ENCODE measurements at regions not wholly inside any gene's neighbourhood (a gene's known extent, or its start where the extent isn't known, plus 50 kb on each side); places are given as distances from the start of the nearest gene placed in this dataset.

DNA sequence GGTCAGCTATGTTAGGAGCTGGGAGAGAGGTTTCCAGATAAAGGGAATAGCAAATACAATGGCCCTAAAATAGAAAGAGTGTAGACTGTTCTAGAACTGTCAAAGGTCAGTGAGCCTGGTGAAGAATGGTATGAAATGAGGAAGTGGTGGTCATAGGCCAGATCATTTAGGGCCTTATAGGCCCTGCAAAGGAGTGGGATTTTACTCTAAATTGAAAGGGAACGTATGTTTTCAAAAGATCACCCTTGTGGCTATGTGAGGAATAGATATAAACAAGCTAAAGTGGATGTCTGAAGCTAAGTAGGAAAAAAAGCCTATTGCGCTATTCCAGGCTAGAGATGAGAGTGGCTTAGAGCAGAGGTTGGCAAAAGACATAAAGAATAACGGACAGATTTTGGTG is 70.7 kb upstream of the TDRD3 start:
- TF ChIP-seq CTCF (IDR thresholded peaks at IDR 0.05) = no peak
- TF ChIP-seq POLR2A (IDR thresholded peaks at IDR 0.05) = no peak
